H1 (cell line): ENCODE measurements at regions not wholly inside any gene's neighbourhood (a gene's known extent, or its start where the extent isn't known, plus 50 kb on each side); places are given as distances from the start of the nearest gene placed in this dataset.

ENCODE experiments used
- CTCF ChIA-PET: fragments of 300-600 bp; sonication (Branson Sonifier 250); formaldehyde crosslinking; loops from one replicate; lab custom pipeline; 2021; ENCODE audit not compliant: partially characterized antibody; lab: Charles Lee
- POLR2A ChIA-PET: fragments of 300-600 bp; sonication (Branson Sonifier 250); formaldehyde crosslinking; loops from one replicate; lab custom pipeline; 2021; ENCODE audit warnings: inconsistent platforms; ENCODE audit not compliant: partially characterized antibody; lab: Charles Lee
- DNase-seq, 2 experiments: peaks; one replicate each; pipeline versions ENCODE4 v3.0.0 to v3.0.0-alpha.2; 2010 to 2022; ENCODE audit warnings: low spot score in 2 of 2, low read depth in 1 of 2, mixed read lengths in 1 of 2
- FAIRE-seq: peaks from 2 replicates; lab custom pipeline; 2011; peaks lifted over from hg19 to GRCh38; lab: Jason Lieb, UNC
- H2AFZ ChIP-seq: 2 replicates; pipeline ENCODE4 v1.8.1; 2012; ENCODE audit warnings: low read length, inconsistent platforms
- H2AK5ac ChIP-seq: 2 replicates; pipeline ENCODE4 v1.6.1; 2013; ENCODE audit warnings: low read depth, low read length
- H2BK120ac ChIP-seq: replicated peaks from 2 replicates; pipeline ENCODE3; 2013; ENCODE audit warnings: low read depth, low read length, inconsistent platforms
- H2BK12ac ChIP-seq: 2 replicates; pipeline ENCODE4 v1.6.1; 2013; ENCODE audit warnings: low read depth, low read length
- H2BK15ac ChIP-seq: 2 replicates; pipeline ENCODE4 v1.6.1; 2013; ENCODE audit warnings: low read length
- H2BK20ac ChIP-seq: 2 replicates; pipeline ENCODE4 v1.6.1; 2013; ENCODE audit warnings: low read length
- H2BK5ac ChIP-seq: 2 replicates; pipeline ENCODE4 v1.6.1; 2013; ENCODE audit warnings: low read depth, low read length
- H3K14ac ChIP-seq: 2 replicates; pipeline ENCODE4 v1.6.1; 2013; ENCODE audit warnings: inconsistent platforms; ENCODE audit not compliant: insufficient read length
- H3K18ac ChIP-seq: 2 replicates; pipeline ENCODE4 v1.6.1; 2013; ENCODE audit warnings: low read length; ENCODE audit errors: extremely low read depth
- H3K23ac ChIP-seq: 2 replicates; pipeline ENCODE4 v1.6.1; 2013; ENCODE audit warnings: inconsistent platforms; ENCODE audit not compliant: insufficient read length
- H3K23me2 ChIP-seq: 2 replicates; pipeline ENCODE4 v1.6.1; 2013; ENCODE audit warnings: low read depth, low read length
- H3K27ac ChIP-seq: 2 replicates; pipeline ENCODE4 v1.6.1; 2011; ENCODE audit warnings: low read depth, low read length, inconsistent platforms
- H3K27me3 ChIP-seq, 4 experiments: replicated peaks in 1 of 4; 1 replicate in 1 of 4; 2 replicates in 3 of 4; pipeline versions ENCODE4 v1.6.1 to v1.8.1; 2011 to 2013; ENCODE audit warnings: low read length in 3 of 4, mild to moderate bottlenecking in 3 of 4, inconsistent platforms in 2 of 4, mixed read lengths in 2 of 4, moderate library complexity in 1 of 4; ENCODE audit not compliant: control insufficient read depth in 3 of 4, insufficient read depth in 3 of 4; ENCODE audit errors: extremely low read depth in 1 of 4
- H3K36me3 ChIP-seq, 4 experiments: 2 replicates each; pipeline versions ENCODE4 v1.6.1 to v1.8.1; 2011 to 2013; ENCODE audit warnings: mild to moderate bottlenecking in 4 of 4, low read length in 3 of 4, moderate library complexity in 2 of 4, control low read depth in 1 of 4, inconsistent platforms in 1 of 4; ENCODE audit not compliant: insufficient read depth in 4 of 4, control insufficient read depth in 2 of 4
- H3K4ac ChIP-seq: replicated peaks from 2 replicates; pipeline ENCODE3; 2013; ENCODE audit warnings: low read length, low read depth, mixed read lengths, inconsistent platforms; ENCODE audit not compliant: insufficient read length
- H3K4me1 ChIP-seq, 4 experiments: replicated peaks in 1 of 4; 1 replicate in 1 of 4; 2 replicates in 3 of 4; pipeline versions ENCODE4 v1.6.1 to v1.8.1; 2011 to 2013; ENCODE audit warnings: low read length in 3 of 4, inconsistent platforms in 2 of 4, mixed read lengths in 1 of 4; ENCODE audit not compliant: insufficient read depth in 4 of 4, control insufficient read depth in 3 of 4
- H3K4me2 ChIP-seq, 2 experiments: 2 replicates each; pipeline versions ENCODE4 v1.6.1 to v1.8.1; 2011 to 2013; ENCODE audit warnings: low read depth in 2 of 2, low read length in 2 of 2, control low read depth in 1 of 2, inconsistent platforms in 1 of 2, mild to moderate bottlenecking in 1 of 2; ENCODE audit not compliant: insufficient read depth in 1 of 2
- H3K4me3 ChIP-seq, 4 experiments: fragments of 200-600, 300-600 bp in 1 of 4; sonication (generic), shearing (Covaris generic), sonication (Bioruptor Twin) in 1 of 4; 2 replicates each; pipeline versions ENCODE4 v1.5.1 to v1.8.1; 2011 to 2016; ENCODE audit warnings: low read length in 4 of 4, low read depth in 3 of 4, control low read depth in 2 of 4, inconsistent platforms in 2 of 4, mild to moderate bottlenecking in 2 of 4, mixed read lengths in 1 of 4, moderate library complexity in 1 of 4; ENCODE audit not compliant: insufficient read depth in 2 of 4; ENCODE audit errors: extremely low read depth in 1 of 4
- H3K56ac ChIP-seq: replicated peaks from 2 replicates; pipeline ENCODE3; 2013; ENCODE audit warnings: low read depth, mild to moderate bottlenecking, mixed read lengths, low read length, inconsistent platforms; ENCODE audit not compliant: insufficient read length
- H3K79me1 ChIP-seq: 2 replicates; pipeline ENCODE4 v1.6.1; 2013; ENCODE audit warnings: low read depth, low read length, control low read depth
- H3K79me2 ChIP-seq, 2 experiments: 2 replicates each; pipeline versions ENCODE4 v1.6.1 to v1.8.1; 2012 to 2013; ENCODE audit warnings: low read length in 2 of 2, mild to moderate bottlenecking in 2 of 2, inconsistent platforms in 1 of 2; ENCODE audit not compliant: insufficient read depth in 2 of 2, control insufficient read depth in 1 of 2
- H3K9ac ChIP-seq, 4 experiments: replicated peaks in 1 of 4; 1 replicate in 1 of 4; 2 replicates in 3 of 4; pipeline versions ENCODE4 v1.6.1 to v1.8.1; 2011 to 2013; ENCODE audit warnings: low read depth in 3 of 4, low read length in 3 of 4, control low read depth in 2 of 4, mild to moderate bottlenecking in 2 of 4, moderate library complexity in 2 of 4, inconsistent platforms in 1 of 4; ENCODE audit errors: extremely low read depth in 1 of 4
- H3K9me3 ChIP-seq, 2 experiments: 2 replicates each; pipeline versions ENCODE4 v1.6.1 to v1.8.1; 2012 to 2013; ENCODE audit warnings: mild to moderate bottlenecking in 2 of 2, moderate library complexity in 2 of 2, control low read depth in 1 of 2, inconsistent platforms in 1 of 2, low read depth in 1 of 2, low read length in 1 of 2, mixed read lengths in 1 of 2; ENCODE audit not compliant: insufficient read depth in 2 of 2
- H4K20me1 ChIP-seq, 2 experiments: replicated peaks in 1 of 2; 2 replicates each; pipeline versions ENCODE3 to v1.8.1; 2011 to 2013; ENCODE audit warnings: inconsistent platforms in 2 of 2, low read length in 2 of 2, mild to moderate bottlenecking in 1 of 2; ENCODE audit not compliant: insufficient read depth in 2 of 2, control insufficient read depth in 1 of 2
- H4K5ac ChIP-seq: 2 replicates; pipeline ENCODE4 v1.6.1; 2013; ENCODE audit warnings: low read length, low read depth, mixed read lengths, inconsistent platforms; ENCODE audit not compliant: insufficient read length
- H4K8ac ChIP-seq: 2 replicates; pipeline ENCODE4 v1.8.0; 2013; ENCODE audit warnings: mild to moderate bottlenecking, moderate library complexity, low read length, inconsistent platforms; ENCODE audit not compliant: insufficient read depth; ENCODE audit errors: extremely low read depth
- H4K91ac ChIP-seq: replicated peaks from 2 replicates; pipeline ENCODE3; 2013; ENCODE audit warnings: low read length, mixed read lengths, inconsistent platforms; ENCODE audit not compliant: insufficient read length
- BRCA1 ChIP-seq: IDR thresholded peaks from 2 replicates; pipeline ENCODE4 v1.6.1; 2012; ENCODE audit warnings: low read depth, low read length, improper control_type of control experiment
- CREB1 ChIP-seq: IDR thresholded peaks from 2 replicates; pipeline ENCODE4 v1.6.1; 2012; ENCODE audit warnings: inconsistent platforms
- HDAC6 ChIP-seq: IDR thresholded peaks from one replicate; pipeline ENCODE4 v1.7.1; 2012; ENCODE audit warnings: low read depth, mild to moderate bottlenecking, inconsistent platforms, low read length, moderate library complexity
- POU5F1 ChIP-seq: IDR thresholded peaks from 2 replicates; pipeline ENCODE4 v1.6.1; 2011; ENCODE audit warnings: low read depth, mild to moderate bottlenecking, low read length, moderate library complexity
- SIN3A ChIP-seq, 2 experiments: IDR thresholded peaks in 1 of 2; conservative IDR thresholded peaks in 1 of 2; 2 replicates each; pipeline ENCODE4 v1.6.1; 2011 to 2012; ENCODE audit warnings: low read length in 2 of 2, improper control_type of control experiment in 1 of 2, low read depth in 1 of 2, mild to moderate bottlenecking in 1 of 2
- SP2 ChIP-seq: IDR thresholded peaks from 2 replicates; pipeline ENCODE4 v1.6.1; 2012; ENCODE audit warnings: mild to moderate bottlenecking, low read length, inconsistent platforms
- WGBS, 2 experiments: shearing (Covaris generic) in 1 of 2; methylation state at CpG; one replicate each; pipeline versions ENCODE4 v1.1.6 to v1.1.7; 2013 to 2015; ENCODE audit warnings: low lambda C conversion rate in 2 of 2, mixed read lengths in 2 of 2, inconsistent platforms in 1 of 2, low coverage in 1 of 2, missing lambda C conversion rate in 1 of 2; ENCODE audit not compliant: insufficient replicate concordance in 2 of 2, insufficient coverage in 1 of 2, insufficient read length in 1 of 2; ENCODE audit errors: extremely low coverage in 1 of 2, missing lambda C conversion rate in 1 of 2; 5-methylcytosine and 5-hydroxymethylcytosine counted together

- H4K5ac ChIP-seq: no peak overlapping the region
- no peak overlapping the region for H3K23ac ChIP-seq
- CTCF ChIA-PET: interaction anchor here (0.6 to 1.3 kb wide), 4 partner anchors 9 to 54 kb away, joined by 3 to 5 read pairs (median 4); no protein-coding TSS in a partner anchor
Measured at GRCh38 chr16:87114832-87115231, 202.4 kb downstream of the C16orf95 start.

More at GRCh38 chr16:87114832-87115231, 202.4 kb downstream of the C16orf95 start:
- TF ChIP-seq CREB1: no peak
- no peak for TF ChIP-seq SP2
- no peak for TF ChIP-seq BRCA1
- no peak for TF ChIP-seq HDAC6
- no peak for TF ChIP-seq SIN3A (conservative IDR thresholded peaks at IDR 0.05 in 1 of 2, IDR thresholded peaks at IDR 0.05 in 1 of 2; ENCODE audit: low read depth in 1 of 2, low read length in 2 of 2)
- no peak for TF ChIP-seq POU5F1
- no peaks in the 10 kb centered on the region for H3K79me1 ChIP-seq
- H3K27me3 ChIP-seq: no peaks in the 10 kb centered on the region
- no peaks in the 10 kb centered on the region for H4K20me1 ChIP-seq
- H3K9me3 ChIP-seq: no peaks in the 10 kb centered on the region
- no peak overlapping the region for H3K9ac ChIP-seq
- no peak overlapping the region for H4K8ac ChIP-seq
- no peak overlapping the region for H2BK120ac ChIP-seq
- FAIRE-seq (no peak), DNase-seq (no peak)
- peaks cover 0 to 4% (median 0%) of the 10 kb centered on the region in 4 experiments; a peak in 3 of 7 replicates for H3K4me1 ChIP-seq
- H3K23me2 ChIP-seq: no peaks in the 10 kb centered on the region
- no peaks in the 10 kb centered on the region for H3K79me2 ChIP-seq
- H3K18ac ChIP-seq: no peak overlapping the region
- H2AFZ ChIP-seq: no peak overlapping the region
- no peaks in the 10 kb centered on the region for H3K36me3 ChIP-seq
- H2AK5ac ChIP-seq: no peak overlapping the region
- 86% methylated on average over 5 of the region's 5 CpGs; no CpG with 5 or more reads in 1 of the 2 experiments for WGBS, 2 experiments
- H3K14ac ChIP-seq: no peak overlapping the region
- no peak overlapping the region for H4K91ac ChIP-seq
- POLR2A ChIA-PET: no interaction called here
- no peak overlapping the region for H2BK20ac ChIP-seq
- no peak overlapping the region for H3K27ac ChIP-seq
- H2BK15ac ChIP-seq: no peak overlapping the region
- H3K4me2 ChIP-seq: no peak overlapping the region
- H2BK12ac ChIP-seq: no peak overlapping the region
- no peak overlapping the region for H2BK5ac ChIP-seq
- H3K4me3 ChIP-seq: no peak overlapping the region
- no peak overlapping the region for H3K4ac ChIP-seq
- H3K56ac ChIP-seq: no peak overlapping the region
